Posterior cingulate gyrus (tissue), 11 donors: ENCODE measurements at regions not wholly inside any gene's neighbourhood (a gene's known extent, or its start where the extent isn't known, plus 50 kb on each side); places are given as distances from the start of the nearest gene placed in this dataset.
A peak's percentile ranks its signal among the peaks of the same experiment; 100 is the strongest.

Experiments
- DNase-seq, 10 donors: peaks; one replicate each; pipeline versions ENCODE4 v3.0.0 to v3.0.0-alpha.2; 2020 to 2021; ENCODE audit warnings: mixed read lengths in 3 of 10
- intact Hi-C: fragments of 100-400 bp; cut with DNase I; formaldehyde crosslinking; loops from one replicate; pipeline ENCODE4 v1.15.1; 2023

GRCh38 chr15:73001840-73002239 lies 50.4 kb upstream of the NEO1 start:
- intact Hi-C loops = no loop called here
- no peak for DNase-seq

- intact Hi-C loops = no loop called here
- no peak for DNase-seq
Observed at GRCh38 chr15:73000293-73000692, 52.0 kb upstream of the NEO1 start.

- intact Hi-C loops = no loop called here
- DNase-seq = no peak
Observed at GRCh38 chr15:72999586-72999985, 52.7 kb upstream of the NEO1 start.

GRCh38 chr15:72998681-72999466 lies 53.4 kb upstream of the NEO1 start:
- intact Hi-C loops = no loop called here
- no peak for DNase-seq

GRCh38 chr15:72998226-72998625 lies 54.0 kb upstream of the NEO1 start:
- peak in 2 of 10 donors; percentile 20 to 62 for DNase-seq
- intact Hi-C loops = no loop called here

- intact Hi-C loops = no loop called here
- DNase-seq = no peak
Observed at GRCh38 chr15:72995849-72996248, 56.4 kb upstream of the NEO1 start.

GRCh38 chr15:72994534-72995177 lies 57.6 kb upstream of the NEO1 start:
- peak in 7 of 10 donors; percentile 21 to 86 (median 40) for DNase-seq
- intact Hi-C loops = no loop called here

- intact Hi-C loops = no loop called here
Observed at GRCh38 chr15:72992841-72993252, 59.4 kb upstream of the NEO1 start.

GRCh38 chr15:72991026-72991425 lies 61.2 kb upstream of the NEO1 start:
- no peak for DNase-seq
- intact Hi-C loops = no loop called here

More at GRCh38 chr15:72992841-72993252, 59.4 kb upstream of the NEO1 start:
- no peak for DNase-seq

- no peak for DNase-seq
- intact Hi-C loops = no loop called here
Observed at GRCh38 chr15:72983801-72984545, 68.3 kb upstream of the NEO1 start.

- intact Hi-C loops = no loop called here
- no peak for DNase-seq
Observed at GRCh38 chr15:72982714-72983113, 69.5 kb upstream of the NEO1 start.

- DNase-seq = no peak
- intact Hi-C loops = no loop called here
Observed at GRCh38 chr15:72980661-72981060, 71.6 kb upstream of the NEO1 start.

- no peak for DNase-seq
- intact Hi-C loops = no loop called here
Observed at GRCh38 chr15:72979791-72980190, 72.5 kb upstream of the NEO1 start.

- no peak for DNase-seq
- intact Hi-C loops = no loop called here
Observed at GRCh38 chr15:72979308-72979707, 73.0 kb upstream of the NEO1 start.

GRCh38 chr15:72978223-72978622 lies 74.0 kb upstream of the NEO1 start:
- intact Hi-C loops = no loop called here
- no peak for DNase-seq

GRCh38 chr15:72972362-72972761 lies 79.9 kb upstream of the NEO1 start:
- no peak for DNase-seq
- intact Hi-C loops = no loop called here

- intact Hi-C loops = no loop called here
- no peak for DNase-seq
Observed at GRCh38 chr15:72971766-72972165, 80.5 kb upstream of the NEO1 start.

GRCh38 chr15:72970933-72971760 lies 81.1 kb upstream of the NEO1 start:
- intact Hi-C loops = no loop called here
- DNase-seq = no peak

GRCh38 chr15:72968531-72968922 lies 83.7 kb upstream of the NEO1 start:
- intact Hi-C loops = no loop called here
- no peak for DNase-seq

- DNase-seq = no peak
- intact Hi-C loops = no loop called here
Observed at GRCh38 chr15:72967811-72968530, 84.3 kb upstream of the NEO1 start.
